ENCODE measurements at regions not wholly inside any gene's neighbourhood (a gene's known extent, or its start where the extent isn't known, plus 50 kb on each side); places are given as distances from the start of the nearest gene placed in this dataset.

GRCh38 chr2:19580264-19580663 lies 221.8 kb upstream of the OSR1 start:
- Histone ChIP-seq H3K56ac (ENCODE audit: insufficient read length, low read depth, low read length) (no peak overlapping the region), H3K27ac (ENCODE audit: insufficient read length, low read depth, low read length) (no peak overlapping the region), H4K8ac (replicated peaks; ENCODE audit: insufficient read length, low read depth, low read length) (no peak overlapping the region), H4K5ac (ENCODE audit: insufficient read length, low read depth, low read length) (no peak overlapping the region), H4K91ac (ENCODE audit: insufficient read length, low read depth, low read length) (no peak overlapping the region), H3K14ac (ENCODE audit: insufficient read depth, low read length) (no peak overlapping the region), H2AK5ac (ENCODE audit: insufficient read length, low read length) (no peak overlapping the region), H3K4me2 (ENCODE audit: insufficient read depth, insufficient read length, low read length) (no peak overlapping the region), H3K9me3 (ENCODE audit: control insufficient read depth, low read depth, low read length) (no peaks in the 10 kb centered on the region), H2BK12ac (ENCODE audit: insufficient read length, low read depth, low read length) (no peak overlapping the region), H3K79me2 (ENCODE audit: insufficient read depth, low read length) (no peaks in the 10 kb centered on the region), H3K27me3 (ENCODE audit: insufficient read depth, low read length) (no peaks in the 10 kb centered on the region; the same call in 1 of the 2 replicates), H2BK120ac (ENCODE audit: low read depth, low read length, poor library complexity, severe bottlenecking) (no peak overlapping the region), H3K9ac (ENCODE audit: extremely low read depth, insufficient read length, low read length) (no peak overlapping the region), H2BK15ac (ENCODE audit: low read depth, low read length) (no peak overlapping the region), H3K23ac (ENCODE audit: insufficient read length, low read depth, low read length) (no peak overlapping the region), H3T11ph (ENCODE audit: low read length) (no peak overlapping the region), H3K4me1 (ENCODE audit: insufficient read depth, low read length) (no peaks in the 10 kb centered on the region), H3K18ac (ENCODE audit: insufficient read length, low read depth, low read length) (no peak overlapping the region), H2BK20ac (ENCODE audit: low read depth, low read length, poor library complexity, severe bottlenecking) (no peak overlapping the region), H2AFZ (ENCODE audit: low read length) (no peak overlapping the region), H3K4ac (ENCODE audit: low read depth, low read length) (no peak overlapping the region), H2BK5ac (ENCODE audit: insufficient read length, low read length) (no peak overlapping the region), H4K20me1 (ENCODE audit: control insufficient read depth, insufficient read depth, insufficient read length) (no peaks in the 10 kb centered on the region), H3K23me2 (ENCODE audit: insufficient read length, low read depth, low read length, poor library complexity, severe bottlenecking) (no peaks in the 10 kb centered on the region), H3K79me1 (ENCODE audit: insufficient read depth, low read depth, low read length, poor library complexity, severe bottlenecking) (no peaks in the 10 kb centered on the region)
- H3K36me3 Mint-ChIP-seq (ENCODE audit: insufficient read depth in 1 of 3, low read depth in 3 of 3): no peaks in the 10 kb centered on the region
- H3K4me3 Mint-ChIP-seq: no peak overlapping the region
- no CpG with 5 or more reads among the region's 1 CpG for WGBS (ENCODE audit: extremely low coverage, insufficient read length, low lambda C conversion rate)
- no peaks in the 10 kb centered on the region for H3K27me3 Mint-ChIP-seq (ENCODE audit: low read depth)
- TF ChIP-seq CTCF (conservative IDR thresholded peaks at IDR 0.05): no peak
- no peaks in the 10 kb centered on the region for H3K9me3 Mint-ChIP-seq
- no peak overlapping the region; a peak in 2 of 7 replicates for H3K27ac Mint-ChIP-seq
- no peak for DNase-seq
- no peaks in the 10 kb centered on the region for H3K4me1 Mint-ChIP-seq

Data from H9 (cell line).